Left ventricle myocardium inferior (tissue), 1 donor: ENCODE measurements at regions not wholly inside any gene's neighbourhood (a gene's known extent, or its start where the extent isn't known, plus 50 kb on each side); places are given as distances from the start of the nearest gene placed in this dataset.

Experiments used
- DNase-seq: peaks from one replicate; pipeline ENCODE4 v3.0.0-alpha.2; 2020
- H3K27ac ChIP-seq: fragments of 200-600 bp; replicated peaks from 2 replicates; pipeline ENCODE4 v1.8.0; 2021
- H3K27me3 ChIP-seq: fragments of 200-600 bp; 2 replicates; pipeline ENCODE4 v1.8.0; 2021; ENCODE audit warnings: low read depth
- H3K36me3 ChIP-seq: fragments of 200-600 bp; 2 replicates; pipeline ENCODE4 v1.8.0; 2021
- H3K4me1 ChIP-seq: fragments of 200-600 bp; 2 replicates; pipeline ENCODE4 v1.8.0; 2021
- H3K4me3 ChIP-seq: fragments of 200-600 bp; 2 replicates; pipeline ENCODE4 v1.8.0; 2021; ENCODE audit warnings: mild to moderate bottlenecking, moderate library complexity
- H3K9me3 ChIP-seq: fragments of 200-600 bp; replicated peaks from 2 replicates; pipeline ENCODE4 v1.8.0; 2021
- CTCF ChIP-seq: fragments of 200-600 bp; IDR thresholded peaks from 2 replicates; pipeline ENCODE4 v1.8.0; 2021; ENCODE audit warnings: antibody characterized with exemption, mild to moderate bottlenecking, borderline replicate concordance
- intact Hi-C: fragments of 100-400 bp; cut with micrococcal nuclease; formaldehyde crosslinking; loops from one replicate; pipeline ENCODE4 v1.11.0; 2022
- donor health status: DM: no; HTN: yes; CAD: no; lungs with severe emphysema.

- no peak for TF ChIP-seq CTCF
- Histone ChIP-seq H3K36me3 (no peaks in the 10 kb centered on the region), H3K4me1 (no peaks in the 10 kb centered on the region), H3K27me3 (peaks cover 17% of the 10 kb centered on the region), H3K4me3 (no peak overlapping the region), H3K27ac (no peak overlapping the region), H3K9me3 (peaks cover 14% of the 10 kb centered on the region)
- no peak for DNase-seq
- intact Hi-C loops = no loop called here
Measured at GRCh38 chr10:128398999-128399398, 272.8 kb upstream of the MKI67 start.

DNA sequence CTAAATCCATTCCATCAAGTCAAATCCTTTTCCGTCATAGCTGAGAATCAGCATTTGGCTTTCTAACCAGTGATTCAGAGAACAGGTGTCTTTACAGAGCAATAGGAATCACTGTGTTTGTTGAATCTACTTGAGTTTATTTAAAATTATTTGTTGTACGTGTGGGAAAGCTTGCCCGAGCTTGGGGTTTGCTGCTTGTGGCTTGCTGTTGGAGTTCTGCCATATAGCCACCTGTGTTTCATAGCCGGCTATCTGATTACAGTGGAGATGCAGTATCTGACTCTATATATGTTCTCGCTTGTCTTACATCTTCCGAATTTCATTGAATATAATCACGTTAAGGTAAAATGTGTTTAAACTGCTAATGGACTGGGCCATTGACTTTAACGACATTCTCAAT is 274.3 kb upstream of the MKI67 start:
- DNase-seq = no peak
- H3K36me3 ChIP-seq = no peaks in the 10 kb centered on the region
- H3K4me1 ChIP-seq = no peaks in the 10 kb centered on the region
- no peak overlapping the region for H3K27ac ChIP-seq
- TF ChIP-seq CTCF = no peak
- H3K27me3 ChIP-seq = peaks cover 16% of the 10 kb centered on the region
- intact Hi-C loops = no loop called here
- peaks cover 14% of the 10 kb centered on the region for H3K9me3 ChIP-seq
- H3K4me3 ChIP-seq = no peak overlapping the region

GRCh38 chr10:128405450-128405849 is 279.2 kb upstream of the MKI67 start:
- Histone ChIP-seq H3K27ac (no peak overlapping the region), H3K4me1 (no peaks in the 10 kb centered on the region), H3K27me3 (peaks cover 31% of the 10 kb centered on the region), H3K9me3 (peaks cover 27% of the 10 kb centered on the region), H3K36me3 (no peaks in the 10 kb centered on the region), H3K4me3 (no peak overlapping the region)
- intact Hi-C loops = no loop called here
- TF ChIP-seq CTCF = no peak
- DNase-seq = no peak

GRCh38 chr10:128411643-128412042 is 285.4 kb upstream of the MKI67 start:
- no peaks in the 10 kb centered on the region for H3K36me3 ChIP-seq
- no peaks in the 10 kb centered on the region for H3K4me1 ChIP-seq
- no peak for DNase-seq
- no peak overlapping the region for H3K27ac ChIP-seq
- H3K4me3 ChIP-seq = no peak overlapping the region
- peaks cover 17% of the 10 kb centered on the region for H3K27me3 ChIP-seq
- intact Hi-C loops = no loop called here
- TF ChIP-seq CTCF = no peak
- H3K9me3 ChIP-seq = peaks cover 13% of the 10 kb centered on the region

DNA sequence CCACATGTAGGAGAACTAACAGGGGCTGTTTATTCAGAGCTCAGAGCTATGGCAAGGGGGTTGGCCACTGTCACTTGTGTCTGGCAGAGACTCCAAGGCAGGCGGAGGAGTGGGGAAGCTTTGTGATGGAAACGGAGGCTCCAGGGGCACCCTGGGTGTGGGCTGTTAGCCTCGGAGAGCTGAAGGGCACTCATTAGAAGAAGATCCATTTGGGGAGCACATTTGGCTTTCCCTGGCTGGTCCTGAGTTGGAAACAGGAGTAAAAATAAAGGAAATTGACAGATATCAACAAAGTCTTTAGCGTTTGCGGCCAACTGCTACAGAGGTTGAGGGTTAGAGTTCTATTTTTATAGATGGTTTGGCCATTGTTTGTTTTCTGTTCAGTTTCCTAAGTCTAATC is 288.3 kb upstream of the MKI67 start:
- Histone ChIP-seq H3K9me3 (no peaks in the 10 kb centered on the region), H3K27ac (no peak overlapping the region), H3K27me3 (peaks cover 25% of the 10 kb centered on the region), H3K4me3 (no peak overlapping the region), H3K36me3 (no peaks in the 10 kb centered on the region), H3K4me1 (no peaks in the 10 kb centered on the region)
- DNase-seq = no peak
- TF ChIP-seq CTCF = no peak
- intact Hi-C loops = no loop called here

DNA sequence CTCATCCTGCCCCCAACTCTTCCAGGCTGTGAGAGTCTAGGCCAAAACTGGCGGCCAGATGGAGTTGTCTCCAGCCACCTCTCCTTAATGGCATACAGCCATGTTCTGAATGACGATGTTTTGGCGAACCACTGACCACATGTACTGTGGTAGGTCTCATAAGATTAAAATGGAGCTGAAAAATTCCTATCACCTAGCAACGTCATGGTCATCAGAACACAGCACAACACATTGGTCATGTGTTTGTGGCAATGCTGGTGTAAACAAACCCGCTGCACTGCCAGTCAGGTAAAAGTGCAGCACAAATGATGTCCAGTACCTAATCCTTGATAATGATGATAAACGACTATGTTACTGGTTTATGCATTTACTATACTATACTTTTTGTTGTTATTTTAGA is 290.0 kb upstream of the MKI67 start:
- intact Hi-C loops = no loop called here
- Histone ChIP-seq H3K27ac (no peak overlapping the region), H3K36me3 (no peaks in the 10 kb centered on the region), H3K4me3 (no peak overlapping the region), H3K27me3 (peaks cover 33% of the 10 kb centered on the region), H3K4me1 (no peaks in the 10 kb centered on the region), H3K9me3 (no peaks in the 10 kb centered on the region)
- DNase-seq = no peak
- no peak for TF ChIP-seq CTCF
